ENCODE measurements at regions not wholly inside any gene's neighbourhood (a gene's known extent, or its start where the extent isn't known, plus 50 kb on each side); places are given as distances from the start of the nearest gene placed in this dataset.

DNA sequence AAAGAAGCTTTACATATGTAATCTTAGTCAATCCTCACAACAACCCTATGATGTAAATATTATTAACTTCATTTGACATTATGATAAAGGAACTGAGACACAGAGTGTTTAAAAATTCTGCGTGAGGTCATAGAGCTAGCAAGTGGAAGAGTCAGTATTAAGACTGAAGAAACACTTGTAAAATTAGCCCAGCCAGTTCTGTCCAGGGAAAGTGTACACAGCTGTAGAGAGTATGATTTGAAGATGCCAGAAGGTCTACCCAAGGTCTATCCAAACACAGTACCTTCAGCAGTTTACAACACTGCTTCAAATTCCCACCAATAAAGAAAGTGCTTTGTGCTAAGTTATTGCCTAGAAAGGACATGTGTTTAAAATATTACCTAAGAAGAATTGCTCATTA is 51.7 kb upstream of the ITPRID2 start:
- no peak for FAIRE-seq
- Histone ChIP-seq H3K36me3 (ENCODE audit: control insufficient read depth in 2 of 2, extremely low read depth in 1 of 2, insufficient read depth in 2 of 2, low read length in 2 of 2) (no peaks in the 10 kb centered on the region), H3K9me1 (replicated peaks; ENCODE audit: control insufficient read depth, extremely low read depth, insufficient read depth, low read length) (no peaks in the 10 kb centered on the region), H2AFZ (ENCODE audit: low read depth, low read length) (no peak overlapping the region), H3K27ac (ENCODE audit: insufficient read depth, low read depth, low read length) (no peak overlapping the region), H3K4me3 (replicated peaks in 1 of 3; ENCODE audit: insufficient read depth in 1 of 3, low read depth in 1 of 3, low read length in 3 of 3) (no peak overlapping the region), H3K27me3 (ENCODE audit: control insufficient read depth in 2 of 2, insufficient read depth in 2 of 2, low read length in 2 of 2) (no peaks in the 10 kb centered on the region), H4K20me1 (replicated peaks; ENCODE audit: control insufficient read depth, extremely low read depth, insufficient read depth, low read length) (no peaks in the 10 kb centered on the region), H3K4me1 (ENCODE audit: control insufficient read depth, extremely low read depth, insufficient read depth, low read length) (no peaks in the 10 kb centered on the region), H3K9me3 (replicated peaks; ENCODE audit: control insufficient read depth, insufficient read depth, low read length) (no peaks in the 10 kb centered on the region), H3K4me2 (ENCODE audit: insufficient read depth, low read length) (no peak overlapping the region), H3K79me2 (ENCODE audit: control insufficient read depth, insufficient read depth, low read length) (no peaks in the 10 kb centered on the region), H3K9ac (replicated peaks; ENCODE audit: extremely low read depth, insufficient read depth, low read length) (no peak overlapping the region)
- BruUV-seq (replicated peaks): no TSS peak
- POLR2A ChIA-PET: no interaction called here
- DNase-seq (ENCODE audit: low read depth, low spot score): no peak
- no peak for TF ChIP-seq GATA2 (IDR thresholded peaks at IDR 0.05; ENCODE audit: insufficient read depth, insufficient read length, low read depth, low read length)
- TF ChIP-seq POLR2AphosphoS5 (IDR thresholded peaks at IDR 0.05; ENCODE audit: insufficient read depth, low read depth, low read length): no peak
- TF ChIP-seq, protein P1, sequence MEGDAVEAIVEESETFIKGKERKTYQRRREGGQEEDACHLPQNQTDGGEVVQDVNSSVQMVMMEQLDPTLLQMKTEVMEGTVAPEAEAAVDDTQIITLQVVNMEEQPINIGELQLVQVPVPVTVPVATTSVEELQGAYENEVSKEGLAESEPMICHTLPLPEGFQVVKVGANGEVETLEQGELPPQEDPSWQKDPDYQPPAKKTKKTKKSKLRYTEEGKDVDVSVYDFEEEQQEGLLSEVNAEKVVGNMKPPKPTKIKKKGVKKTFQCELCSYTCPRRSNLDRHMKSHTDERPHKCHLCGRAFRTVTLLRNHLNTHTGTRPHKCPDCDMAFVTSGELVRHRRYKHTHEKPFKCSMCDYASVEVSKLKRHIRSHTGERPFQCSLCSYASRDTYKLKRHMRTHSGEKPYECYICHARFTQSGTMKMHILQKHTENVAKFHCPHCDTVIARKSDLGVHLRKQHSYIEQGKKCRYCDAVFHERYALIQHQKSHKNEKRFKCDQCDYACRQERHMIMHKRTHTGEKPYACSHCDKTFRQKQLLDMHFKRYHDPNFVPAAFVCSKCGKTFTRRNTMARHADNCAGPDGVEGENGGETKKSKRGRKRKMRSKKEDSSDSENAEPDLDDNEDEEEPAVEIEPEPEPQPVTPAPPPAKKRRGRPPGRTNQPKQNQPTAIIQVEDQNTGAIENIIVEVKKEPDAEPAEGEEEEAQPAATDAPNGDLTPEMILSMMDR (IDR thresholded peaks at IDR 0.05; ENCODE audit: extremely low read depth in 1 of 2, insufficient read depth in 1 of 2, low read depth in 1 of 2, low read length in 2 of 2): no peak
- no peak for TF ChIP-seq JUN (IDR thresholded peaks at IDR 0.05; ENCODE audit: borderline replicate concordance, insufficient read depth, insufficient read length, low read depth)
- TF ChIP-seq EZH2 (IDR thresholded peaks at IDR 0.05; ENCODE audit: borderline replicate concordance, low read depth, low read length, severe bottlenecking): no peak
- TF ChIP-seq FOS (IDR thresholded peaks at IDR 0.05; ENCODE audit: borderline replicate concordance, insufficient read depth, low read length): no peak
- no peak for TF ChIP-seq POLR2A (IDR thresholded peaks at IDR 0.05; ENCODE audit: low read depth, low read length)
- TF ChIP-seq, protein P2, sequence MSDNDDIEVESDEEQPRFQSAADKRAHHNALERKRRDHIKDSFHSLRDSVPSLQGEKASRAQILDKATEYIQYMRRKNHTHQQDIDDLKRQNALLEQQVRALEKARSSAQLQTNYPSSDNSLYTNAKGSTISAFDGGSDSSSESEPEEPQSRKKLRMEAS (IDR thresholded peaks at IDR 0.05; ENCODE audit: insufficient read depth, insufficient read length): no peak
- no peak for TF ChIP-seq MYC (IDR thresholded peaks at IDR 0.05; ENCODE audit: low read depth, low read length)
- CTCF ChIA-PET: interaction anchor here (1.2 to 1.5 kb wide), 2 partner anchors 22 to 125 kb away, joined by 3 to 4 read pairs; no protein-coding TSS in a partner anchor
- dilution Hi-C loops (cut with MboI; ENCODE audit: extremely low pct_ligation_motif_present, low sequenced_read_pairs) (no loop called here), intact Hi-C loops (cut with micrococcal nuclease) (no loop called here)

Measured in endothelial cell of umbilical vein (primary cell).